Stomach (tissue), 4 donors: ENCODE measurements at regions not wholly inside any gene's neighbourhood (a gene's known extent, or its start where the extent isn't known, plus 50 kb on each side); places are given as distances from the start of the nearest gene placed in this dataset.

Experiments used
- EP300 ChIP-seq: sonication (generic); formaldehyde crosslinking; IDR thresholded peaks from one replicate; pipeline ENCODE4 v1.6.1; 2017; ENCODE audit warnings: antibody characterized with exemption
- POLR2A ChIP-seq, 4 donors: fragments of 450-650 bp; IDR thresholded peaks; one replicate each; pipeline ENCODE4 v1.6.1; 2016; ENCODE audit warnings: antibody characterized with exemption in 4 of 4, control low read depth in 2 of 4, mild to moderate bottlenecking in 1 of 4, moderate library complexity in 1 of 4
- POLR2AphosphoS5 ChIP-seq, 3 donors: sonication (generic); formaldehyde crosslinking; IDR thresholded peaks; one replicate each; pipeline ENCODE4 v1.6.1; 2016; ENCODE audit warnings: antibody characterized with exemption in 3 of 3
- TF ChIP-seq, protein P1 (sequence below), 7 experiments: fragments of 450-650 bp in 4 of 7; fragments of 200-600 bp in 3 of 7; sonication (generic) in 3 of 7; IDR thresholded peaks; one replicate each; pipeline ENCODE4 v1.5.1; 2016 to 2019; ENCODE audit warnings: antibody characterized with exemption in 7 of 7, control low read depth in 2 of 7, mild to moderate bottlenecking in 1 of 7

DNA sequence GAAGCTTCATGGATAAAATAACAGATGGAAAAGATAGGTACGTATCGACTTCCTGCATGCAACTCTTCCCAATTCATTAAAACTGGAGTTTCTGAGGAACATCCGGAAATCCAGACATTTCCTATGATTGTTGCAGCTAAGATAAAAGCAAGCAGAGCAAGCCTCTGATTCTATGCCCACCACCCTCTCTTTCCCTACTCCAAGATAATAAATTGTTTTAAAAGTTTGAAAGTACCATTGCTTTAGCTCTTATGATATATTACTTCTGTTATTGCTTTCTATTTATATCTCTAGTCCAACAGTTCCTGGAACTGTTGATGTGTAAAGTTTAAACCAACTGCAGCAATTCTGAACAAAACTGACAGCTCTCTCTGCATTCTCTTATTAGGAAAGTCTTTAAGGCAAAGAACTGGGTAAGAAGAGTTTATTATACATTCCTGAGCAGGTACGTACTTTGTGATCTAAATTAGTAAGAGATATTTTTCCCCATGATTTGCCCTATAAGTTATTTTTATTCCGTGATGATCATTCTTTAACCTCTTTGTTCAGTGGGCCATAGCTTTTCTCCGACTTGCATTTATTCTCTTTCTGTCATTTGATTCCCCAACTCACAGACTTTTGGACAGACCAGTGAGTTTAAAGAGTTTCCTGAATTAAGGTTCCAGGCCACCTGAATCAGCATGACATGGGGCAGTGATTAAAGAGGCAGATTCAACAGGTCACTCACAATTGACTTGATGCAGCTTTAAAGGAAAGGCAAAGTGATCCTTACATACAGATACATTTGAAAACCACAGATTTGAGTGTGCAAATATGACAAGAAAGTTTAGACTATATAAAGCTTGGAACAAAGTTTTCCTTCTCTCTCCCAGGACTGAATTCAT, 94.2 kb upstream of the THRB start:
- TF ChIP-seq, protein P1, sequence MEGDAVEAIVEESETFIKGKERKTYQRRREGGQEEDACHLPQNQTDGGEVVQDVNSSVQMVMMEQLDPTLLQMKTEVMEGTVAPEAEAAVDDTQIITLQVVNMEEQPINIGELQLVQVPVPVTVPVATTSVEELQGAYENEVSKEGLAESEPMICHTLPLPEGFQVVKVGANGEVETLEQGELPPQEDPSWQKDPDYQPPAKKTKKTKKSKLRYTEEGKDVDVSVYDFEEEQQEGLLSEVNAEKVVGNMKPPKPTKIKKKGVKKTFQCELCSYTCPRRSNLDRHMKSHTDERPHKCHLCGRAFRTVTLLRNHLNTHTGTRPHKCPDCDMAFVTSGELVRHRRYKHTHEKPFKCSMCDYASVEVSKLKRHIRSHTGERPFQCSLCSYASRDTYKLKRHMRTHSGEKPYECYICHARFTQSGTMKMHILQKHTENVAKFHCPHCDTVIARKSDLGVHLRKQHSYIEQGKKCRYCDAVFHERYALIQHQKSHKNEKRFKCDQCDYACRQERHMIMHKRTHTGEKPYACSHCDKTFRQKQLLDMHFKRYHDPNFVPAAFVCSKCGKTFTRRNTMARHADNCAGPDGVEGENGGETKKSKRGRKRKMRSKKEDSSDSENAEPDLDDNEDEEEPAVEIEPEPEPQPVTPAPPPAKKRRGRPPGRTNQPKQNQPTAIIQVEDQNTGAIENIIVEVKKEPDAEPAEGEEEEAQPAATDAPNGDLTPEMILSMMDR (IDR thresholded peaks at IDR 0.05), result no peak
- TF ChIP-seq POLR2A (IDR thresholded peaks at IDR 0.05) (no peak), EP300 (no peak), POLR2AphosphoS5 (IDR thresholded peaks at IDR 0.05) (no peak)
